HG03432 (cell line): ENCODE measurements at regions not wholly inside any gene's neighbourhood (a gene's known extent, or its start where the extent isn't known, plus 50 kb on each side); places are given as distances from the start of the nearest gene placed in this dataset.
"Not testable (repeated sequence)": the region's sequence is repeated elsewhere in the genome, so short reads cannot be mapped to it uniquely, and the experiment has no call there.

Experiments
- ATAC-seq: cut with Tn5 transposase; IDR thresholded peaks from one replicate; pipeline ENCODE4 v1.9.1; 2021; ENCODE audit warnings: mild to moderate bottlenecking, moderate library complexity; ENCODE audit not compliant: unreplicated experiment

DNA sequence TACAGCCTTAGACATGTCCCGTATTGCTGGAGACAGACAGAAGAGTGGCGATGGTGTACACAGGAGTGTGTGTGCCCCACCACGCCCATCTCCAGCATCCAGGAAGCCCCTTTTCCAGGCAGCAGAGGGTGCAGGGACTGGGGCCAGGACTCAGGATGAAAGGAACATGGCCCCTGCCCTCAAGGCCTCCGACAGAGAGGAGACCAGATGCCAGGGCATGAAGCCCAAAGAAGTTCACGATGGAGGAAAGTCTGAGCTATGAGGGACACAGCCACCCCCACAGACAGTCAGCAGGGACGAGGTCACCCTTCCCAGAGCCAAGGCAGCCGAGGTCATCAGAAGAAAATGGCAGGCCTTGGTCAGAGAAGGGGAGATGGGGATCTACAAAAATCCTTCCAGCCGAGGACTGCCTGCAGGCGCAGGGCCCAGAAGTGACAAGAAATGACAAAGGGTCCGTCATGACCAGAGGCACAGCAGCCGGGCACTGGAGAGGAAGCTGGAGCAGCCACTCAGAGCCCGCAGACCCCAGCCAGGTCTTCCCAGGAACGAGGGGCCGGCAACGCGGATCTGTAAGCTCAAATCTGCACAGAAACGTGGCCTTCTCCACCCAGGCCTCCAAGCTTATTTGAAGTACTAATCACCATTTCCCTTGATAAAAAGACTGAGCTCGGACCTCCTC is 78.7 kb upstream of the PPP2R2D start:
- ATAC-seq, result no peak

DNA sequence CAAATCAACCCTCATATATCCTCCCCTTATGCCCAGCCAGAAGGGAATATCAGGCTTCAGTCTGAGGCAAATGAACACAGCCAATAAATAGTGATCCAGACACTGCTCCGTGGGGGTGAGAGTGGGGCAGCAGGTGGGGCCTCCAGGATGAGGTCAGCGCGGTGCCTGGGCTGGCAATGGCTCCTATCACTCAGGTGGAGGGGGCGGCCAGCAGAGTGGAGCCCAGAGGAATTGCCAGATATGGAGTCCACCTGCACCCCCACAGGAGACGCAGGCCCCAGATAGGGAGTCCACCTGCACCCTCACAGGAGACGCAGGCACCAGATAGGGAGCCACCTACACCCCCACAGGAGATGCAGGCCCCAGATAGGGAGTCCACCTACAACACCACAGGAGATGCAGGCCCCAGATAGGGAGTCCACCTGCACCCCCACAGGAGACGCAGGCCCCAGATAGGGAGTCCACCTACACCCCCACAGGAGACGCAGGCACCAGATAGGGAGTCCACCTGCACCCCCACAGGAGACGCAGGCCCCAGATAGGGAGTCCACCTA is 78.0 kb upstream of the PPP2R2D start:
- ATAC-seq, result no peak

DNA sequence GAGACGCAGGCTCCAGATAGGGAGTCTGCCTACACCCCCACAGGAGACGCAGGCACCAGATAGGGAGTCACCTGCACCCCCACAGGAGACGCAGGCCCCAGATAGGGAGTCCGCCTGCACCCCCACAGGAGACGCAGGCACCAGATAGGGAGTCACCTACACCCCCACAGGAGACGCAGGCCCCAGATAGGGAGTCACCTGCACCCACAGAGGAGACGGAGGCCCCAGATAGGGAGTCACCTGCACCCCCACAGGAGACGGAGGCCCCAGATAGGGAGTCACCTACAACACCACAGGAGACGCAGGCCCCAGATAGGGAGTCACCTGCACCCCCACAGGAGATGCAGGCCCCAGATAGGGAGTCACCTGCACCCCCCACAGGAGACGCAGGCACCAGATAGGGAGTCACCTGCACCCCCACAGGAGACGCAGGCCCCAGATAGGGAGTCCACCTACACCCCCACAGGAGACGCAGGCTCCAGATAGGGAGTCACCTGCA is 77.2 kb upstream of the PPP2R2D start:
- not testable (repeated sequence) for ATAC-seq

- ATAC-seq, result no peak
Observed at GRCh38 chr10:131824371-131825149, 76.2 kb upstream of the PPP2R2D start.

GRCh38 chr10:131825150-131825848 is 75.5 kb upstream of the PPP2R2D start:
- no peak for ATAC-seq

DNA sequence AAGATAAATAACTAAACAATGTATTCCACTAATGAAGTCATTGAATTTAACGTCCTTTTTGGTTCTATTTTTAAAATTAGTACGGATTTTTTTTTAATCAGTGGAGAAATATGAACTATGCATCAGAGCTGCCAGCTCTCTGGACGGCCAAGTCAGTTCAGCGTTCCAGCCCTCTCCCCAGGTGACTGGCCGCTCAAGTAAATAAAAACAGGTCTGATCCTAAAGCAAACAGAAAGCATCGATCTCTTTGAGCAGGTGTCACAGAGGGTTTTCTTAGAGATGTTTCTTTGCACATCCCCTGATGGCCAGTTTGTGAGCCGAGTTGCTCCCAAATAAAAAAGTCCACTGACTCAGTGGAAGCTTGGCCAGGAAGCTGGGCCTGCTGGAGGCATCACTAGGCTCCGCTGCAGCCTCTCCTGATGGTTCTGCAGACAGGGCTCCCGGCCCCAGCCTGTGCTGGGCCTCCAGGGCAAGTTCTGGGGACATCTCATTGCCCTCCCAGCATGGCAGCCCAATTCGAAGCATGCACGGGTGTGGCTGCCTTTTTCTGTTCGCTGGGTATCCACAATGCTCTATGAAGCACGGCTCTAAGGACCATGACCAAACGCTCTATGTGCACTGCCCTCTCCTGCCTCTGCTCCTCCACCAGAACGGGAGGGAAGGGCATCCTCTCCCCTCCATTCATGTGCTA is 74.7 kb upstream of the PPP2R2D start:
- no peak for ATAC-seq

DNA sequence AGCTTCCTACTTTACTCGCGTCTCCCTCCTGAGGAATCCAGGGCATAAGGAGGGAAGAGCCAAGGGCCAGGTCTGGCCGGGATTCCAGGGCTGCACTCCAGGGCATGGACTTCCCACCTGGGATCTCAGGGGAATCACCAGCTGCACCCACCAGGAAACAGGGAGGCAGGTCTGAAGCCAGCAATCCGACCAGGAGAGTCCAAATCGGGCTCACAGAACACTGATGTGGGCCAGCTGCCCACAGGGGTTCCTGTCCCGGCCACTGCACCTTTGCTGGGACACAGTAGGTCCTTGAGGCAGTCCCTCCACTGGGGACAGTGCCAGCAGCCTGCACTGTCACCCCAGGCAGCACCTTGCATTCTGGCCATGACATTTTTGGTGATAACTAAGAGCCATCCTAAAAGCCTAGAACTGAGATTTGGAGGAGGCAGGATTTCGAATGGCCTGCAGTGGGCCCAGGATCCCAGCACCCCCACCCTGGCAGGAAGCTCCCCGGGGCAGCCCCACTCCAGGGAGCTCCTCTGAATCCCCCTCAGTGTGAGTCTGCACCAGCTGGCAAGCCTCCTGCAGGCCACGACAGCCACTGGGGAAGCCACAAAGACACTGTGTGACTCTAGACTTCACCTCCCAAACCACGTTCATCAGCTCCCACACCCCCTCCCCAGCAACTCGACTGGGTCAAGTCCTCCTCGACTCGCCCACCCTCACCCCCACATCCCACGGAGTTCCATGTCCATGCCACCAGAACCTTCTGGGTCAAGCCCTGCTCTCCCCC is 71.5 kb upstream of the PPP2R2D start:
- ATAC-seq, result no peak

GRCh38 chr10:131830446-131831130 is 70.2 kb upstream of the PPP2R2D start:
- ATAC-seq, result no peak

DNA sequence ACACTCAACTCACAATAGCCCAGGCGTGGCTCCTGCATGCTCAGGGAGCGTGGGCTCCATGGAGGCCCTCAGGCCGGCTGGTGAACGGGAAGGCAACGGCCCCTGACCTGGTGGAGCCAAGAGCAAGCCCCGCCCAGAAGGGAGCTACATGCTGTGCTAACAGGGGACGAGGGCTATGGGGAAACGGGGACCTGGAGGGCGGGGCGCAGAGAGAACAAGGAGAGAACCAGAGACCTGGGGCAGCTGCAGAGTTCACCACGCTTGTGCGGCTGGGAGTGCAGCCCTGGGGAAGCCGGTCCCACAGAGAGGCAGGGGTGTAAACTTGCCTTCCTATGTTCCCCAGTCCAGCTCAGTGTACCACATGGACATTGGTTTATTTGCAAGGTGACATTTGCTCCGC is 69.2 kb upstream of the PPP2R2D start:
- no peak for ATAC-seq

GRCh38 chr10:131832056-131832685 is 68.6 kb upstream of the PPP2R2D start:
- no peak for ATAC-seq

- ATAC-seq, result no peak
Observed at GRCh38 chr10:131833013-131833412, 67.8 kb upstream of the PPP2R2D start.

GRCh38 chr10:131833446-131834080 is 67.2 kb upstream of the PPP2R2D start:
- no peak for ATAC-seq

- ATAC-seq, result no peak
Observed at GRCh38 chr10:131834152-131834810, 66.5 kb upstream of the PPP2R2D start.

DNA sequence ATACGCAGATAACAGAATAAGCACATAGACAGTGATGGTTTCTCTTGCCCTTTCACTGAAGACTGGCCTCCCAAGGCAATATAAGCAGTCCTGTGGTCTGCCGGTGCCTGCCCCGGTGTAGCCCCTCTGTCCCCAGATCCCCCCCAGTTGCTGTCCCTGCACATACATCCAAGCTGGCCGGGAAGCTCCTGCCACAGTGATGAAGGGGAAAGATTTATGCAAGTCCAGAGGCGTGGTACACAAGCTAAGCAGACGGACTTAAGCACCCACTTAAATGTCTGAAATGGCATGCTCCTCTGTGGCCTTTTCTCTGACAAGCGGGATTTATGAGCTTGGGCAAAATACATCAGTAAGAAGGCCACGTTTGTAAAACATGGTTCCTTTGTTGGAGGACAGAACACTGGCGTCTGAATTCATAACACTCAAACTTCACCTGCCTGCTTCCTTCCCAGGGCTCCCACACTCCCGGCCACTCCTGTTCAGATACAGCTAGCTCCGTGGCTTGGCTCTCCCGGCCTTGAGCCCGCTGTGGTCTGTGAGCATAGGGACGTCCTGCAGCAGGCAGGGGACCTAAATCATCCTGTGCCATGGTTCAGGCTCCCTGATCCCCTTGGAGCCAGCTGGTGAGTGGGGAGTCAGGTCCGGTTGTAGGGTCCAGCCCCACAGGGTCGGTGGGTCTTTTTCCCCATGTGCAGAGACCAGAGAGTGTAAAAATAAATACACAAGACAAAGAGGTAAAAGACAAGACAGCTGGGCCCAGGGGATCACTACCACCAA is 61.7 kb upstream of the PPP2R2D start:
- ATAC-seq, result no peak

GRCh38 chr10:131839880-131840787 is 60.7 kb upstream of the PPP2R2D start:
- ATAC-seq, result not testable (repeated sequence)

GRCh38 chr10:131840788-131841118 is 60.1 kb upstream of the PPP2R2D start:
- no peak for ATAC-seq
